ENCODE measurements at regions not wholly inside any gene's neighbourhood (a gene's known extent, or its start where the extent isn't known, plus 50 kb on each side); places are given as distances from the start of the nearest gene placed in this dataset.

- H3K4me3 ChIP-seq (ENCODE audit: low read depth, low read length), result no peak overlapping the region
- in situ Hi-C loops (cut with HindIII; ENCODE audit: low sequenced_read_pairs), result no loop called here
- no peak for TF ChIP-seq CTCF (IDR thresholded peaks at IDR 0.05; ENCODE audit: low read depth, low read length, missing control alignments)
- no peak for DNase-seq (ENCODE audit: low read depth)
These were observed 192.1 kb downstream of the SETD4 start for GRCh38 chr21:35868005-35868868.

GRCh38 chr21:35864039-35864438, 196.3 kb downstream of the SETD4 start:
- TF ChIP-seq CTCF (IDR thresholded peaks at IDR 0.05; ENCODE audit: low read depth, low read length, missing control alignments), result no peak
- no peak overlapping the region for H3K4me3 ChIP-seq (ENCODE audit: low read depth, low read length)
- DNase-seq (ENCODE audit: low read depth), result no peak
- in situ Hi-C loops (cut with HindIII; ENCODE audit: low sequenced_read_pairs), result no loop called here

GRCh38 chr21:35862969-35863368, 197.4 kb downstream of the SETD4 start:
- no peak for DNase-seq (ENCODE audit: low read depth)
- in situ Hi-C loops (cut with HindIII; ENCODE audit: low sequenced_read_pairs), result no loop called here
- no peak for TF ChIP-seq CTCF (IDR thresholded peaks at IDR 0.05; ENCODE audit: low read depth, low read length, missing control alignments)
- H3K4me3 ChIP-seq (ENCODE audit: low read depth, low read length), result no peak overlapping the region

- DNase-seq (ENCODE audit: low read depth), result no peak
- in situ Hi-C loops (cut with HindIII; ENCODE audit: low sequenced_read_pairs), result no loop called here
- no peak overlapping the region for H3K4me3 ChIP-seq (ENCODE audit: low read depth, low read length)
- no peak for TF ChIP-seq CTCF (IDR thresholded peaks at IDR 0.05; ENCODE audit: low read depth, low read length, missing control alignments)
These were observed 198.7 kb downstream of the SETD4 start for GRCh38 chr21:35861661-35862060.

DNA sequence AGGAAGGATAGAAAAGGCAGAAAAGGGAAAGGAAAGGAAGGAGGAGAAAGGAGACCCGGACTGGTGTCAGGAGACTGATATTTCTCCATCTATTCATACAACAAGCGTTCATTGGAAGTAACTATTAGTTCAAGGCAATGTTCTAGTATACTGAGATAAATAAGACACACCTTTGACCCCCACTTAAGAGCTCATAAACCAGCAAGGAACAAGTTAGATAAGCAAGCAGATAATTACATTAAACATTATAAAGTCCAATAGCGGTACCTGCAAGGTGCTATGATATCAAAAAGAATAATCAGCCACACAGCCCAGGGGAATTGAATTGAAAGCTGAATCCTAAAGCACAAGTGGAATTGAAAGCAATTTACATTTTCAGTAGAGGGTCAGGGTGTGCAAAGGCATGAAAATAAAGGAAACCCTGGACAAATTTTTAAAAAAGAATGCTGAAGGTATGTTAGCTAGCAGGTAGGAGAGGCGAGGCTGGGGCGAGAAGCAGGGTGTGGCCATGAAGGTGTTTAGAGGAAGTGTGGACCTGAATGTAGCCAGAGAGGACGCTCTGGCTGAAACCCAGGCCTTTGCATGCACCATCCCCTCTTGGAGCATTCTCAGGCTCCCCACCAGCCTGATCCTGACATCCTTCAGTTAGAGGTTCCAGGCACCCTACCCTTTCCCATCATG, 200.0 kb downstream of the SETD4 start:
- no peak for DNase-seq (ENCODE audit: low read depth)
- in situ Hi-C loops (cut with HindIII; ENCODE audit: low sequenced_read_pairs), result no loop called here
- no peak overlapping the region for H3K4me3 ChIP-seq (ENCODE audit: low read depth, low read length)
- no peak for TF ChIP-seq CTCF (IDR thresholded peaks at IDR 0.05; ENCODE audit: low read depth, low read length, missing control alignments)

GRCh38 chr21:35859677-35860076, 200.6 kb downstream of the SETD4 start:
- TF ChIP-seq CTCF (IDR thresholded peaks at IDR 0.05; ENCODE audit: low read depth, low read length, missing control alignments), result no peak
- DNase-seq (ENCODE audit: low read depth), result no peak
- H3K4me3 ChIP-seq (ENCODE audit: low read depth, low read length), result no peak overlapping the region
- in situ Hi-C loops (cut with HindIII; ENCODE audit: low sequenced_read_pairs), result no loop called here
